Omental fat pad (tissue), 3 donors: ENCODE measurements at regions not wholly inside any gene's neighbourhood (a gene's known extent, or its start where the extent isn't known, plus 50 kb on each side); places are given as distances from the start of the nearest gene placed in this dataset.

Experiments used
- ATAC-seq: fragments of 150-250 bp; one replicate; pipeline ENCODE4 v1.9.1; 2016; ENCODE audit warnings: mild to moderate bottlenecking, moderate library complexity; ENCODE audit not compliant: low FRiP score
- DNase-seq: peaks from one replicate; pipeline ENCODE4 v3.0.0-alpha.2; 2019; ENCODE audit warnings: low spot score
- TF ChIP-seq, protein P1 (sequence below), 3 donors: fragments of 450-650 bp; IDR thresholded peaks; one replicate each; pipeline ENCODE4 v1.5.1; 2016 to 2017; ENCODE audit warnings: antibody characterized with exemption in 3 of 3, mild to moderate bottlenecking in 3 of 3, moderate library complexity in 2 of 3

- DNase-seq = no peak
- TF ChIP-seq, protein P1, sequence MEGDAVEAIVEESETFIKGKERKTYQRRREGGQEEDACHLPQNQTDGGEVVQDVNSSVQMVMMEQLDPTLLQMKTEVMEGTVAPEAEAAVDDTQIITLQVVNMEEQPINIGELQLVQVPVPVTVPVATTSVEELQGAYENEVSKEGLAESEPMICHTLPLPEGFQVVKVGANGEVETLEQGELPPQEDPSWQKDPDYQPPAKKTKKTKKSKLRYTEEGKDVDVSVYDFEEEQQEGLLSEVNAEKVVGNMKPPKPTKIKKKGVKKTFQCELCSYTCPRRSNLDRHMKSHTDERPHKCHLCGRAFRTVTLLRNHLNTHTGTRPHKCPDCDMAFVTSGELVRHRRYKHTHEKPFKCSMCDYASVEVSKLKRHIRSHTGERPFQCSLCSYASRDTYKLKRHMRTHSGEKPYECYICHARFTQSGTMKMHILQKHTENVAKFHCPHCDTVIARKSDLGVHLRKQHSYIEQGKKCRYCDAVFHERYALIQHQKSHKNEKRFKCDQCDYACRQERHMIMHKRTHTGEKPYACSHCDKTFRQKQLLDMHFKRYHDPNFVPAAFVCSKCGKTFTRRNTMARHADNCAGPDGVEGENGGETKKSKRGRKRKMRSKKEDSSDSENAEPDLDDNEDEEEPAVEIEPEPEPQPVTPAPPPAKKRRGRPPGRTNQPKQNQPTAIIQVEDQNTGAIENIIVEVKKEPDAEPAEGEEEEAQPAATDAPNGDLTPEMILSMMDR (IDR thresholded peaks at IDR 0.05) = no peak
These were observed 328.5 kb upstream of the USP25 start for GRCh38 chr21:15401331-15401730.

DNA sequence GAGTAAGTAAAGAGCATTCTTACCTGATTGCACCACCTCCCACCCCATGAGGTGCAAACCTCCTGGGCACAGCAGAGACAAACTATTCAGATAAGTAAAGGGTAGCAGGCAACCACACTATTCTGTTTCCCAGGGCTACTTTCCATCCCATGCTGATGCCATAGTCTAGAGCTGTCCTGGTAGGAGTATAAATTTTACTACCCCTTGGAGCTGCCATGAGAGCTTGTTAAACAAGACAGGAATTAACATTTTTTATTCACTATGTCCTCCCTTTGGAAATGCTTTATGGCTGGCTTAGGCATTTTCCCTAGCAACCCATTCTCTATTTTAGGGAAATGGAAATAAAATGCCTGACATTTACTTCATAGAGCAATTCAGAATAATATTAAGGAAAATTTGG is 324.6 kb upstream of the USP25 start:
- no peak for ATAC-seq
- no peak for DNase-seq
- TF ChIP-seq, protein P1 (IDR thresholded peaks at IDR 0.05) = no peak

More at GRCh38 chr21:15401331-15401730, 328.5 kb upstream of the USP25 start:
- no peak for ATAC-seq

- DNase-seq = no peak
- ATAC-seq = no peak
- TF ChIP-seq, protein P1 (IDR thresholded peaks at IDR 0.05) = no peak
These were observed 323.0 kb upstream of the USP25 start for GRCh38 chr21:15406791-15407190.

DNA sequence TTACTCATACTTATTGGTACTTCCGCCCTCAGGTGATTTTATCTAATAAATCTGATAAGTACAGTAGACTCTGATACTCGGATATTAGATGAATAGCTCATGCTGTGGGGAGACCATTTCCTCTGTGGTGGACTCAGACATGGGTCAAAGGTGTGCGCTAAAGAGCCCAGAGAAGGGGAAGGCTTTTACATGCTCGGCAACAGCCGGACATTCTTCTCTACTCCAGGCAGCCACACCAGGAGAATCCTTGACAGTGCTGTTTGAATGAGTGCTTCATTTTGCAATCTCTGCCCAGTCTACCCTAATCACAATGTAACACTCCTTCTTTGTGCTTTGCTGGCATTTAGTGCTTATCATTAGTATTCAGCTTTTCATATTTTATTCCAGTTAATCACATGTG is 322.2 kb upstream of the USP25 start:
- DNase-seq = no peak
- ATAC-seq = no peak
- TF ChIP-seq, protein P1 (IDR thresholded peaks at IDR 0.05) = no peak

- DNase-seq (no peak), ATAC-seq (no peak)
- TF ChIP-seq, protein P1 (IDR thresholded peaks at IDR 0.05) = no peak
These were observed 321.7 kb upstream of the USP25 start for GRCh38 chr21:15408089-15408488.

- ATAC-seq = no peak
- DNase-seq = no peak
- TF ChIP-seq, protein P1 (IDR thresholded peaks at IDR 0.05) = no peak
These were observed 320.8 kb upstream of the USP25 start for GRCh38 chr21:15409031-15409430.

GRCh38 chr21:15410853-15411252 is 318.9 kb upstream of the USP25 start:
- DNase-seq (no peak), ATAC-seq (no peak)
- TF ChIP-seq, protein P1 (IDR thresholded peaks at IDR 0.05) = no peak
